ENCODE measurements at regions not wholly inside any gene's neighbourhood (a gene's known extent, or its start where the extent isn't known, plus 50 kb on each side); places are given as distances from the start of the nearest gene placed in this dataset.

GRCh38 chr3:13219077-13219901 lies 146.1 kb upstream of the IQSEC1 start:
- Histone ChIP-seq H3K27ac (ENCODE audit: low read length) (no peak overlapping the region), H3K27me3 (ENCODE audit: low read length) (no peaks in the 10 kb centered on the region), H3K9me2 (replicated peaks; ENCODE audit: insufficient read depth, low read length) (no peaks in the 10 kb centered on the region), H3K4me1 (ENCODE audit: low read length) (no peaks in the 10 kb centered on the region), H3K4me3 (ENCODE audit: low read length) (no peak overlapping the region), H2AFZ (ENCODE audit: low read length) (no peak overlapping the region), H4K20me1 (ENCODE audit: insufficient read depth, low read depth, low read length) (peaks cover 56% of the 10 kb centered on the region), H3K79me2 (ENCODE audit: low read length) (no peaks in the 10 kb centered on the region), H3K36me3 (ENCODE audit: insufficient read depth, low read length) (no peaks in the 10 kb centered on the region), H3K4me2 (ENCODE audit: low read depth, low read length, poor library complexity, severe bottlenecking) (no peak overlapping the region), H3K9me3 (ENCODE audit: low read length) (no peaks in the 10 kb centered on the region), H3K9ac (ENCODE audit: low read length) (no peak overlapping the region)
- DNase-seq, result no peak

DNA sequence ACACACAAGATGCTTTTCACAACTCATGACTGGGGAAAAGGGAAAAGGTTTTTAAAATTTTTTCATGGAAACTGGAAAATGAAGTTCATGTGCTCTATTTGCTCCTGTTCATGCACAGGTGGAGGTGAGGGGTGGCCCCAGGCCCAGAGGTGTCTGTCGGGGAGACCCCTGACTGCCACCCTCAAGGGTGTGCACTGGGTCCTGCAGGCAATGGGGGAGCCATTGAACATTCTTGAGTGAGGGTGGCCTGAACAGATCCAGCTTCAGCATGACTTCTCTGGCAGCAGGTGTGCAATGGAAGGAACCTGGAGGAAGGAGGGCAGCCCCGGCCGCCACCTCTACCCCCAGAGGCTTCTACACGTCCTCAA lies 145.3 kb upstream of the IQSEC1 start:
- Histone ChIP-seq H3K9ac (ENCODE audit: low read length) (no peak overlapping the region), H3K4me3 (ENCODE audit: low read length) (no peak overlapping the region), H3K4me2 (ENCODE audit: low read depth, low read length, poor library complexity, severe bottlenecking) (no peak overlapping the region), H4K20me1 (ENCODE audit: insufficient read depth, low read depth, low read length) (peaks cover 63% of the 10 kb centered on the region), H2AFZ (ENCODE audit: low read length) (no peak overlapping the region), H3K79me2 (ENCODE audit: low read length) (no peaks in the 10 kb centered on the region), H3K9me3 (ENCODE audit: low read length) (no peaks in the 10 kb centered on the region), H3K9me2 (replicated peaks; ENCODE audit: insufficient read depth, low read length) (no peaks in the 10 kb centered on the region), H3K27me3 (ENCODE audit: low read length) (no peaks in the 10 kb centered on the region), H3K4me1 (ENCODE audit: low read length) (no peaks in the 10 kb centered on the region), H3K36me3 (ENCODE audit: insufficient read depth, low read length) (no peaks in the 10 kb centered on the region), H3K27ac (ENCODE audit: low read length) (no peak overlapping the region)
- DNase-seq, result no peak

GRCh38 chr3:13217736-13218540 lies 144.7 kb upstream of the IQSEC1 start:
- Histone ChIP-seq H3K9me2 (replicated peaks; ENCODE audit: insufficient read depth, low read length) (no peaks in the 10 kb centered on the region), H3K79me2 (ENCODE audit: low read length) (no peaks in the 10 kb centered on the region), H2AFZ (ENCODE audit: low read length) (no peak overlapping the region), H3K27ac (ENCODE audit: low read length) (no peak overlapping the region), H3K4me1 (ENCODE audit: low read length) (no peaks in the 10 kb centered on the region), H3K4me3 (ENCODE audit: low read length) (no peak overlapping the region), H4K20me1 (ENCODE audit: insufficient read depth, low read depth, low read length) (peaks cover 64% of the 10 kb centered on the region), H3K4me2 (ENCODE audit: low read depth, low read length, poor library complexity, severe bottlenecking) (no peak overlapping the region), H3K9me3 (ENCODE audit: low read length) (no peaks in the 10 kb centered on the region), H3K9ac (ENCODE audit: low read length) (no peak overlapping the region), H3K36me3 (ENCODE audit: insufficient read depth, low read length) (no peaks in the 10 kb centered on the region), H3K27me3 (ENCODE audit: low read length) (no peaks in the 10 kb centered on the region)
- no peak for DNase-seq

DNA sequence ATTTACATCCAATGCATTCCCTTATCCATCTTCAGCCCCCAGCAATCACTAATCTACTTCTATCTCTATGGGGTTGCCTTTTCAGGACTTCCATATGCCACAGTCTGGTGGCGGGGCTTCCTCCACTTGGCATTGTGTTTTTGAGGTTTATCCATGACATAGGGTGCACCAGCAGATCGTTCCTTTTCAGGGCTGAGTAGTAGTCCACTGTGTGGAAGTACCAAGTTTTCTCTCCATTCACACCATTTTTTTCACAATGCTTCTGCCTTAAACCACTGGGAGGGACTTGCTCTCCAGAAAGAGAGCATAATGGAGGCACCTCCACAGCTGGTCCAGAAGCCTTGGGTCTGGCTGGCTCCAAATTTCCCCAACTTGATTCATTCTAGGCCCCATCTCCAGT lies 144.0 kb upstream of the IQSEC1 start:
- no peaks in the 10 kb centered on the region for H3K9me2 ChIP-seq (replicated peaks; ENCODE audit: insufficient read depth, low read length)
- H3K4me1 ChIP-seq (ENCODE audit: low read length), result no peaks in the 10 kb centered on the region
- H3K4me2 ChIP-seq (ENCODE audit: low read depth, low read length, poor library complexity, severe bottlenecking), result no peak overlapping the region
- no peaks in the 10 kb centered on the region for H3K79me2 ChIP-seq (ENCODE audit: low read length)
- H4K20me1 ChIP-seq (ENCODE audit: insufficient read depth, low read depth, low read length), result peaks cover 68% of the 10 kb centered on the region
- no peak overlapping the region for H3K4me3 ChIP-seq (ENCODE audit: low read length)
- no peak for DNase-seq
- H3K27me3 ChIP-seq (ENCODE audit: low read length), result no peaks in the 10 kb centered on the region
- no peaks in the 10 kb centered on the region for H3K36me3 ChIP-seq (ENCODE audit: insufficient read depth, low read length)
- H3K9me3 ChIP-seq (ENCODE audit: low read length), result no peaks in the 10 kb centered on the region
- no peak overlapping the region for H2AFZ ChIP-seq (ENCODE audit: low read length)
- no peak overlapping the region for H3K27ac ChIP-seq (ENCODE audit: low read length)
- no peak overlapping the region for H3K9ac ChIP-seq (ENCODE audit: low read length)

GRCh38 chr3:13215940-13216546 lies 142.8 kb upstream of the IQSEC1 start:
- Histone ChIP-seq H3K36me3 (ENCODE audit: insufficient read depth, low read length) (no peaks in the 10 kb centered on the region), H3K9ac (ENCODE audit: low read length) (no peak overlapping the region), H3K79me2 (ENCODE audit: low read length) (no peaks in the 10 kb centered on the region), H3K9me3 (ENCODE audit: low read length) (no peaks in the 10 kb centered on the region), H3K4me3 (ENCODE audit: low read length) (no peak overlapping the region), H3K9me2 (replicated peaks; ENCODE audit: insufficient read depth, low read length) (no peaks in the 10 kb centered on the region), H3K4me1 (ENCODE audit: low read length) (no peaks in the 10 kb centered on the region), H3K4me2 (ENCODE audit: low read depth, low read length, poor library complexity, severe bottlenecking) (no peak overlapping the region), H3K27ac (ENCODE audit: low read length) (no peak overlapping the region), H2AFZ (ENCODE audit: low read length) (no peak overlapping the region), H4K20me1 (ENCODE audit: insufficient read depth, low read depth, low read length) (peaks cover 76% of the 10 kb centered on the region), H3K27me3 (ENCODE audit: low read length) (no peaks in the 10 kb centered on the region)
- no peak for DNase-seq

GRCh38 chr3:13214847-13215472 lies 141.7 kb upstream of the IQSEC1 start:
- no peak overlapping the region for H2AFZ ChIP-seq (ENCODE audit: low read length)
- H3K9me2 ChIP-seq (replicated peaks; ENCODE audit: insufficient read depth, low read length), result no peaks in the 10 kb centered on the region
- H3K4me2 ChIP-seq (ENCODE audit: low read depth, low read length, poor library complexity, severe bottlenecking), result no peak overlapping the region
- no peaks in the 10 kb centered on the region for H3K4me1 ChIP-seq (ENCODE audit: low read length)
- DNase-seq, result no peak
- no peaks in the 10 kb centered on the region for H3K79me2 ChIP-seq (ENCODE audit: low read length)
- no peaks in the 10 kb centered on the region for H3K36me3 ChIP-seq (ENCODE audit: insufficient read depth, low read length)
- H3K27ac ChIP-seq (ENCODE audit: low read length), result no peak overlapping the region
- peaks cover 72% of the 10 kb centered on the region for H4K20me1 ChIP-seq (ENCODE audit: insufficient read depth, low read depth, low read length)
- H3K27me3 ChIP-seq (ENCODE audit: low read length), result no peaks in the 10 kb centered on the region
- no peak overlapping the region for H3K9ac ChIP-seq (ENCODE audit: low read length)
- no peaks in the 10 kb centered on the region for H3K9me3 ChIP-seq (ENCODE audit: low read length)
- no peak overlapping the region for H3K4me3 ChIP-seq (ENCODE audit: low read length)

- Histone ChIP-seq H3K4me2 (ENCODE audit: low read depth, low read length, poor library complexity, severe bottlenecking) (no peak overlapping the region), H3K4me3 (ENCODE audit: low read length) (no peak overlapping the region), H4K20me1 (ENCODE audit: insufficient read depth, low read depth, low read length) (peaks cover 79% of the 10 kb centered on the region), H3K9ac (ENCODE audit: low read length) (no peak overlapping the region), H3K36me3 (ENCODE audit: insufficient read depth, low read length) (no peaks in the 10 kb centered on the region), H3K9me3 (ENCODE audit: low read length) (no peaks in the 10 kb centered on the region), H3K4me1 (ENCODE audit: low read length) (no peaks in the 10 kb centered on the region), H3K27ac (ENCODE audit: low read length) (no peak overlapping the region), H3K79me2 (ENCODE audit: low read length) (no peaks in the 10 kb centered on the region), H2AFZ (ENCODE audit: low read length) (no peak overlapping the region), H3K9me2 (replicated peaks; ENCODE audit: insufficient read depth, low read length) (no peaks in the 10 kb centered on the region), H3K27me3 (ENCODE audit: low read length) (no peaks in the 10 kb centered on the region)
- no peak for DNase-seq
Measured at GRCh38 chr3:13213911-13214846, 140.9 kb upstream of the IQSEC1 start.

All from Karpas-422 (cell line).